Lower leg skin (tissue), 4 donors: ENCODE measurements at regions not wholly inside any gene's neighbourhood (a gene's known extent, or its start where the extent isn't known, plus 50 kb on each side); places are given as distances from the start of the nearest gene placed in this dataset.

Experiments
- DNase-seq, 2 donors: peaks; one replicate each; pipeline ENCODE4 v3.0.0-alpha.2; 2019; ENCODE audit warnings: low spot score in 2 of 2
- H3K4me3 ChIP-seq: fragments of 200-600 bp; sonication (generic); 2 replicates; pipeline ENCODE4 v1.5.1; 2017; ENCODE audit warnings: mild to moderate bottlenecking, low read depth; ENCODE audit not compliant: poor library complexity, severe bottlenecking
- CTCF ChIP-seq, 3 donors: fragments of 450-650 bp; IDR thresholded peaks; one replicate each; pipeline ENCODE4 v1.5.1; 2016; ENCODE audit warnings: antibody characterized with exemption in 3 of 3, mild to moderate bottlenecking in 3 of 3, moderate library complexity in 2 of 3
- POLR2A ChIP-seq, 2 donors: fragments of 450-650 bp; IDR thresholded peaks; one replicate each; pipeline ENCODE4 v1.6.1; 2016 to 2017; ENCODE audit warnings: antibody characterized with exemption in 2 of 2, mild to moderate bottlenecking in 1 of 2, moderate library complexity in 1 of 2
- WGBS, 2 donors: methylation state at CpG; one replicate each; pipeline ENCODE4 v1.1.5; 2018; 5-methylcytosine and 5-hydroxymethylcytosine counted together
- intact Hi-C: fragments of 100-400 bp; cut with DNase I; formaldehyde crosslinking; loops from one replicate; pipeline ENCODE4 v1.15.0; 2023; ENCODE audit warnings: low total_unique reads

DNA sequence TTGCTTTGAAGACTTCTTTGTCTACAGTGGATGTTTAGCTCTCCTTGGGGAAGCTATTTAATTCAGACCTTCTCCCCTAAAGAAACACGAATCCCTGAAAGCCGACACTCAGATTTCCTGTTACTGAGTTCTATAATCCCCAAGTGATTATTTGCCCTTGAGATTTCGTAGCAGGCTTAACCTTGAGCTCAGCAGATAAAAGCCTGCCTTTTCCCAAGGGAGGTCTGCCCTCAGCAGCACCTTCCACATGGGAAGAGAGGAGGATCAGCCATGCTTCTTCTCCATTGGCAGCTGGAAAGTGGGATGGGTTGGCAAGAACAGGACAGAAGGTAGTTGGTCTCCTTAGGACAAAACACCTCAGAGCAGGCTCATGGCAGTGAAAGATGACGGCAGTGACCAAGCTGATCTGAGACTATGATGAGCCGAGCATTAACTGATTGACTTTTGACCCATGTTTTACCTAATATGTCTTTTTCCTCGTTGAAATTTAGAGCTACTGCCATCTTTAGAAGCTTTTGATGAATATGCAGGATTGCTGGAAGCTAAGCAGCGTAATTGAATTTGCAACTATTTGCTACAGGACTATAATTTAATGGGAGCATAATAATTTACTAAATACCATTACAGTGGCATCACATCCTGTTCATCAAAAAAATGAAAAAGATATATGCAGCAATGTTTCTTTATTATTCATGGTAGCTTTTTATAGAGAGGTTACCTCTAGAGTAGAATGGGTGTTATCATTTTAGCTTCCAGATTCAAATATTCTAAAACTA is 511.1 kb upstream of the ID2 start:
- TF ChIP-seq POLR2A (IDR thresholded peaks at IDR 0.05) = no peak
- TF ChIP-seq CTCF (IDR thresholded peaks at IDR 0.05) = no peak
- DNase-seq = no peak
- no peak overlapping the region for H3K4me3 ChIP-seq
- intact Hi-C loops = no loop called here
- 76 to 82% methylated on average over 7 of the region's 7 CpGs for WGBS, 2 donors

DNA sequence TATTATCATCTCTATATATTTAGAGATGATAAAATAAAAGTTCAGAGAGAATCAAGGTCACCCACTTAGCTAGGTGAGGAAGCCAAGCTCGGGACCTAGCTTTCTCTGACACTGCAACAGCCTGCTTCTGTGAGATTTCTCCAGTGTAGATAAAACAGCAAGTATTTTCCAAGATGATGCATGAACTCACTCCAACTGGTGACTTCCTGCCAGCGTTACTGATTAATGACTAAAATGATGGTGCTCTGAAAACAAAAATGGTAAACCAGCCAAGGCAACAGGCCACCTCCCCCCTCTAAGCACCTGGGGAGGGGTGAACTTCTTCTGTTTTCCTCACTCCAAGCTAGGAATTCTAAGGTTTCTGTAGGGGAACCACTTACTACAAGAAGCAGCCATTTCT is 510.2 kb upstream of the ID2 start:
- no peak for DNase-seq
- TF ChIP-seq CTCF (IDR thresholded peaks at IDR 0.05) (no peak), POLR2A (IDR thresholded peaks at IDR 0.05) (no peak)
- WGBS, 2 donors = 22 to 38% methylated on average over 2 of the region's 2 CpGs
- intact Hi-C loops = no loop called here
- H3K4me3 ChIP-seq = no peak overlapping the region

- intact Hi-C loops = no loop called here
- DNase-seq = no peak
- WGBS, 2 donors = 95 to 96% methylated on average over 17 of the region's 17 CpGs
Observed at GRCh38 chr2:8172661-8173060, 509.2 kb upstream of the ID2 start.

DNA sequence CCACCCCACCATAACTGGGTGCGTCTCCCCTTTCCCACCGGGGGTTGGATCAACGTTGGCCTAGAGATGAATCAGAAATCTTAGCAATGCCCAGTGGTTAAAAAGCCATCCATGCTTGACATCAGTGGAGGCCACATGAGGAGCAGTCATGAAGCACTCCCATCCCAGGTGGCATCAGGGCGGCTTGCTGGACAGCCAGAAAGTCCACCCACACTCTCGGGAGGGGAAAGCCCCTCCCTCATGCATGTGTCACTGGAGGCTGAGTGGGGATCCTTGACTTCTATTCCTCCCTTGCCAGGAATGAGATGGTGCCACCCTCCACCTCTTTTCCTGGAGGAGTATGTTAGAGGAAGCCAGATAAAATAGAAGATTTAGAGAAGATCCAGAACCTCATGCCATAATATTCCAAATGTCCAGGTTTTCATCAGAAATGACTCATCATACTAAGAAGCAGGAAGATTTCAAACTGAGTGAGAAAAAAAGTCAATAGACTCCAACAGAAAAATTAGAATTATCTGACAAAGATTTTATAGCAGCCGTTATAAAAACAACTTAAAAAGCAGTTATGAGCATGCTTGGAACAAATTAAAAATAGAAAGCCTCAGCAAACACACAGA is 507.1 kb upstream of the ID2 start:
- DNase-seq = no peak
- 66 to 77% methylated on average over 6 of the region's 6 CpGs for WGBS, 2 donors
- TF ChIP-seq POLR2A (IDR thresholded peaks at IDR 0.05) (no peak), CTCF (IDR thresholded peaks at IDR 0.05) (no peak)
- intact Hi-C loops = no loop called here
- H3K4me3 ChIP-seq = no peak overlapping the region

More at GRCh38 chr2:8172661-8173060, 509.2 kb upstream of the ID2 start:
- H3K4me3 ChIP-seq = no peak overlapping the region
- TF ChIP-seq POLR2A (IDR thresholded peaks at IDR 0.05) = no peak
- no peak for TF ChIP-seq CTCF (IDR thresholded peaks at IDR 0.05)

DNA sequence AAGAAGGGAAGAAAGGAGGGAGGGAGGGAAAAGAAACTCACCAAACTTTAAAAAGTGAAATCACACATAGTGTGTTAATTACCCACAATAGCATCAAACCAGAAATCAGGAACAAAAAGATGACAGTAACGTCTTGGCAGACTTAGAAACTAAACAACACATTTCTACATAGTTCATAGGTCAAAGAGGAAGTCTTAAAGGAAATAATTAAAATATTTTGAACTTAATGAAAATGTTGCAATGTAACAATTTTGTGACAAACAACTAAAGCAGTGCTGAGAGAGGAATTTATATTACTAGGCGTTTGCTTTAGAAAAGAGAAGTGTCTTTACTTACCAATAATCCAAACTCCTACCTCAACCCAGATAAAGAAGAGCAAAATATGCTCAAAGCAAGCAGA is 505.0 kb upstream of the ID2 start:
- intact Hi-C loops = no loop called here
- WGBS, 2 donors = 58 to 73% methylated on average over 2 of the region's 2 CpGs

More for the DNA sequence above, 505.0 kb upstream of the ID2 start:
- no peak for TF ChIP-seq CTCF (IDR thresholded peaks at IDR 0.05)
- TF ChIP-seq POLR2A (IDR thresholded peaks at IDR 0.05) = no peak
- no peak overlapping the region for H3K4me3 ChIP-seq
- DNase-seq = no peak
